B cell (primary cell): ENCODE measurements at regions not wholly inside any gene's neighbourhood (a gene's known extent, or its start where the extent isn't known, plus 50 kb on each side); places are given as distances from the start of the nearest gene placed in this dataset.
"Not testable (repeated sequence)": the region's sequence is repeated elsewhere in the genome, so short reads cannot be mapped to it uniquely, and the experiment has no call there.

Experiments used
- ATAC-seq: fragments of 200-7000 bp; cut with Tn5 transposase; one replicate; pipeline ENCODE4 v1.10.0; 2021; ENCODE audit warnings: low read depth, mild to moderate bottlenecking, moderate number of reproducible peaks, moderate library complexity
- CTCF ChIA-PET: fragments of 350-600 bp; sonication (Branson Sonifier 250); formaldehyde crosslinking; loops from one replicate; lab custom pipeline; 2021; ENCODE audit warnings: antibody characterized with exemption, inconsistent platforms; lab: Charles Lee
- POLR2A ChIA-PET: fragments of 350-600 bp; sonication (Branson Sonifier 250); formaldehyde crosslinking; loops from one replicate; lab custom pipeline; 2021; ENCODE audit warnings: antibody characterized with exemption; lab: Charles Lee
- DNase-seq: peaks from one replicate; pipeline ENCODE4 v3.0.0; 2013
- H2AFZ ChIP-seq: 2 replicates; pipeline ENCODE4 v1.6.1; 2012; ENCODE audit warnings: mild to moderate bottlenecking, low read depth, low read length; ENCODE audit not compliant: insufficient read depth, poor library complexity, severe bottlenecking
- H3K27ac ChIP-seq, 2 donors: 1 replicate in 1 of 2; 2 replicates in 1 of 2; pipeline ENCODE4 v1.5.1; 2012 to 2013; ENCODE audit warnings: low read length in 2 of 2, mild to moderate bottlenecking in 2 of 2, moderate library complexity in 1 of 2
- H3K27me3 ChIP-seq, 4 experiments: fragments of 200-600 bp in 1 of 4; sonication (generic) in 1 of 4; replicated peaks in 1 of 4; 1 replicate in 2 of 4; 2 replicates in 2 of 4; pipeline versions ENCODE4 v1.6.1 to v1.7.0; 2013 to 2016; ENCODE audit warnings: low read length in 3 of 4, mild to moderate bottlenecking in 2 of 4, mixed read lengths in 1 of 4, moderate library complexity in 1 of 4; ENCODE audit not compliant: insufficient read depth in 4 of 4, control insufficient read depth in 3 of 4; ENCODE audit errors: control extremely low read depth in 1 of 4
- H3K36me3 ChIP-seq, 2 experiments: replicated peaks in 1 of 2; 1 replicate in 1 of 2; 2 replicates in 1 of 2; pipeline versions ENCODE4 v1.6.1 to v1.7.1; 2013; ENCODE audit warnings: low read length in 1 of 2; ENCODE audit not compliant: insufficient read depth in 2 of 2, control insufficient read depth in 1 of 2; ENCODE audit errors: control extremely low read depth in 1 of 2, extremely low read depth in 1 of 2
- H3K4me1 ChIP-seq, 2 donors: fragments of 200-600 bp in 1 of 2; sonication (generic) in 1 of 2; 1 replicate in 1 of 2; 2 replicates in 1 of 2; pipeline versions ENCODE4 v1.5.1 to v1.6.1; 2013 to 2017; ENCODE audit warnings: low read length in 2 of 2; ENCODE audit not compliant: control insufficient read depth in 2 of 2, insufficient read depth in 2 of 2
- H3K4me2 ChIP-seq: replicated peaks from 2 replicates; pipeline ENCODE3; 2012; ENCODE audit warnings: mild to moderate bottlenecking, low read depth, low read length; ENCODE audit not compliant: poor library complexity, severe bottlenecking
- H3K4me3 ChIP-seq, 5 experiments: fragments of 200-600 bp in 1 of 5; sonication (generic) in 1 of 5; 1 replicate in 3 of 5; 2 replicates in 2 of 5; pipeline versions ENCODE4 v1.5.1 to v1.7.0; 2011 to 2016; ENCODE audit warnings: low read length in 4 of 5, mild to moderate bottlenecking in 4 of 5, low read depth in 2 of 5, control low read depth in 1 of 5, moderate library complexity in 1 of 5; ENCODE audit not compliant: insufficient read depth in 1 of 5; ENCODE audit errors: control extremely low read depth in 1 of 5, extremely low read depth in 1 of 5
- H3K79me2 ChIP-seq: fragments of 200-600 bp; sonication (generic); one replicate; pipeline ENCODE4 v1.6.0; 2016; ENCODE audit warnings: low read length; ENCODE audit not compliant: control insufficient read depth, insufficient read depth
- H3K9ac ChIP-seq: fragments of 200-600 bp; sonication (generic); 2 replicates; pipeline ENCODE4 v1.6.1; 2017; ENCODE audit warnings: mild to moderate bottlenecking, low read length, moderate library complexity
- H3K9me3 ChIP-seq, 3 donors: one replicate each; pipeline versions ENCODE4 v1.6.1 to v1.7.1; 2013; ENCODE audit warnings: low read length in 2 of 3; ENCODE audit not compliant: control insufficient read depth in 2 of 3, insufficient read depth in 1 of 3; ENCODE audit errors: control extremely low read depth in 1 of 3
- H4K20me1 ChIP-seq: 2 replicates; pipeline ENCODE4 v1.6.0; 2012; ENCODE audit warnings: mild to moderate bottlenecking, low read length; ENCODE audit not compliant: insufficient read depth, control insufficient read depth, poor library complexity, severe bottlenecking
- H3K27ac Mint-ChIP-seq: one replicate; pipeline ENCODE4 v1.8.0; 2021; ENCODE audit warnings: mixed read lengths
- H3K27me3 Mint-ChIP-seq: one replicate; pipeline ENCODE4 v1.8.0; 2021; ENCODE audit warnings: mixed read lengths
- H3K4me1 Mint-ChIP-seq: one replicate; pipeline ENCODE4 v1.8.0; 2021; ENCODE audit warnings: mixed read lengths
- H3K4me3 Mint-ChIP-seq: one replicate; pipeline ENCODE4 v1.8.0; 2021; ENCODE audit warnings: mixed read lengths
- H3K9me3 Mint-ChIP-seq: one replicate; pipeline ENCODE4 v1.8.0; 2022; ENCODE audit warnings: mixed read lengths; ENCODE audit not compliant: insufficient read depth
- EZH2 ChIP-seq: IDR thresholded peaks from 2 replicates; pipeline ENCODE4 v1.6.1; 2012; ENCODE audit warnings: borderline replicate concordance, low read depth, mild to moderate bottlenecking, moderate library complexity, low read length; ENCODE audit not compliant: insufficient read depth, poor library complexity, severe bottlenecking
- WGBS: methylation state at CpG from one replicate; pipeline ENCODE4 v1.1.5; 2013; ENCODE audit warnings: missing lambda C conversion rate; ENCODE audit not compliant: insufficient coverage; 5-methylcytosine and 5-hydroxymethylcytosine counted together
- intact Hi-C: fragments of 100-400 bp; cut with micrococcal nuclease; formaldehyde crosslinking; loops from one replicate; pipeline ENCODE4 v1.10.0; 2022
- TF ChIP-seq, protein P1 (sequence below): fragments of 200-600 bp; IDR thresholded peaks from one replicate; pipeline ENCODE4 v1.8.0; 2022; ENCODE audit warnings: antibody characterized with exemption, mild to moderate bottlenecking

DNA sequence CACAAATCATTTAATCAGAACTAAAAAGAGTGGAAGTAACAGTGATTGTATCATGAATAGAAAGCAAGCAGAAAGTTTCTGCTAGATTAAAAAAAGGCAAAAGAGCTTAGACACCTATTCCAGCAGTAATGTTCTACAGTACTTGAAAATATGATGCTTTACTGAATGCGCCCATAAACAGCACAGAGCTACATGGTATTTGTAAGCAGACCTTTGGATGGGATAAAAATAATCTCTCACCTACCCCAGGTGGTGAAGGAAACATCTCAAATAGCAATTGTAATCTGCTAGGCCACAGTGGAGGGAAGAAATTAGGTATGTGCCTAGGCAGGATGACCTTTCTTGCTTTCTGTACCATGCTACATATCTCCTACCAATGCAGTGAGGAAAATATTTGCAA lies 280.9 kb upstream of the PRKX start:
- H2AFZ ChIP-seq, result no peak overlapping the region
- no peak overlapping the region for H3K27ac Mint-ChIP-seq
- ChIA-PET POLR2A (no interaction called here), CTCF (no interaction called here)
- no peak overlapping the region for H3K27ac ChIP-seq
- intact Hi-C loops, result no loop called here
- DNase-seq, result no peak
- no peak overlapping the region for H3K4me3 ChIP-seq
- H4K20me1 ChIP-seq, result no peaks in the 10 kb centered on the region
- no peaks in the 10 kb centered on the region for H3K36me3 ChIP-seq
- no CpG with 5 or more reads among the region's 1 CpG for WGBS
- H3K4me3 Mint-ChIP-seq, result no peak overlapping the region
- H3K27me3 Mint-ChIP-seq, result no peaks in the 10 kb centered on the region
- TF ChIP-seq, protein P1, sequence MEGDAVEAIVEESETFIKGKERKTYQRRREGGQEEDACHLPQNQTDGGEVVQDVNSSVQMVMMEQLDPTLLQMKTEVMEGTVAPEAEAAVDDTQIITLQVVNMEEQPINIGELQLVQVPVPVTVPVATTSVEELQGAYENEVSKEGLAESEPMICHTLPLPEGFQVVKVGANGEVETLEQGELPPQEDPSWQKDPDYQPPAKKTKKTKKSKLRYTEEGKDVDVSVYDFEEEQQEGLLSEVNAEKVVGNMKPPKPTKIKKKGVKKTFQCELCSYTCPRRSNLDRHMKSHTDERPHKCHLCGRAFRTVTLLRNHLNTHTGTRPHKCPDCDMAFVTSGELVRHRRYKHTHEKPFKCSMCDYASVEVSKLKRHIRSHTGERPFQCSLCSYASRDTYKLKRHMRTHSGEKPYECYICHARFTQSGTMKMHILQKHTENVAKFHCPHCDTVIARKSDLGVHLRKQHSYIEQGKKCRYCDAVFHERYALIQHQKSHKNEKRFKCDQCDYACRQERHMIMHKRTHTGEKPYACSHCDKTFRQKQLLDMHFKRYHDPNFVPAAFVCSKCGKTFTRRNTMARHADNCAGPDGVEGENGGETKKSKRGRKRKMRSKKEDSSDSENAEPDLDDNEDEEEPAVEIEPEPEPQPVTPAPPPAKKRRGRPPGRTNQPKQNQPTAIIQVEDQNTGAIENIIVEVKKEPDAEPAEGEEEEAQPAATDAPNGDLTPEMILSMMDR, result no peak
- no peak for TF ChIP-seq EZH2
- no peaks in the 10 kb centered on the region for H3K4me1 Mint-ChIP-seq
- no peak for ATAC-seq
- no peaks in the 10 kb centered on the region for H3K9me3 Mint-ChIP-seq
- no peaks in the 10 kb centered on the region for H3K9me3 ChIP-seq
- no peak overlapping the region for H3K9ac ChIP-seq
- H3K27me3 ChIP-seq, result no peaks in the 10 kb centered on the region
- H3K4me2 ChIP-seq, result no peak overlapping the region
- no peaks in the 10 kb centered on the region for H3K4me1 ChIP-seq
- H3K79me2 ChIP-seq, result no peaks in the 10 kb centered on the region

DNA sequence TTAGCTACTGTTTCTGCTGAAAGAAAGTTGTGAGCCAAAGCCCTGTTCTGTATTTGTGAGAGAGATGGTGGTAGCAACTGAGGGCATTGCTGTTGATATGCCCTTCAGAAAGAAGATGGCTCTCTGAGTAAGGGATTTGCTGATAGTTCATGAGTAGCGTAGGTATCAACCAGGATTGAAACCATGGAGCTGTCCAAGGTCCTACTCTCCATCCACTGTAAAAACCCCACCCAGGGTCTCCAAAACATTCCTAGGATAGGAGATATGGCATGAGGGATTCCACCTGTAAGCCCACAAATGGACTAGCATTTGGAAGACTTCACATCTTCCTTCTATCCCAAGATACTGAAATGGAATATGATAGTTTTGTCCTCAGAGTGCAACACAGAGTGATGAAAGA lies 277.1 kb upstream of the PRKX start:
- no peak for ATAC-seq
- no CpG with 5 or more reads among the region's 1 CpG for WGBS

DNA sequence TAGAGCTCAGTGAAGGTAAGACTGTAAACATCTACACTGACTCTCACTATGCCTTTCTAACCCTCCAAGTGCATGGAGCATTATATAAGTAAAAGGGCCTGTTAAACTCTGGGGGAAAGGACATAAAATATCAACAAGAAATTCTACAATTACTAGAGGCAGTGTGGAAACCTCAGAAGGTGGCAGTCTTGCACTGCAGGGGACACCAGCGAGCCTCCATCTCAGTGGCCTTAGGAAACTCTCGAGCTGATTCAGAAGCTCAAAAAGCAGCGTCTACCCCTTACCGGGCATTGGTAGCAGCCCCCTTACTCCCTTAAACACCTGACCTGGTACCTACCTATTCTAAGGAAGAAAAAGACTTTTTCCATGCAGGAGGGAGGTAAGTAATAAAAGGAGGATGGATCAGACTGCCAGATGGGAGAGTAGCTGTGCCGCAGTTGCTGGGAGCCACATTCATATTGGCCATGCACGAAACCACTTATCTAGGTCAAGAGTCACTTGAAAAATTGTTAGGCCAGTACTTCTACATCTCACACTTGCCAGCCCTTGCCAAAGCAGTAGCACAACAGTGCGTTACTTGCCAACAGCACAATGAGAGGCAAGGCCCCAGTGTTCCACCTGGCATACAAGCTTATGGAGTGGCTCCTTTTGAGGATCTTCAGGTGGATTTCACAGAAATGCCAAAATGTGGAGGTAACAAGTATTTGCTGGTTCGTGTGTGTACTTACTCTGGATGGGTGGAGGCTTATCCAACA lies 258.8 kb upstream of the PRKX start:
- H3K9me3 Mint-ChIP-seq, H3K4me3 Mint-ChIP-seq: not testable (repeated sequence)
- no CpG with 5 or more reads among the region's 8 CpGs for WGBS

More for the DNA sequence above, 277.1 kb upstream of the PRKX start:
- Mint-ChIP-seq H3K27me3 (no peaks in the 10 kb centered on the region), H3K4me3 (no peak overlapping the region), H3K27ac (no peak overlapping the region), H3K4me1 (no peaks in the 10 kb centered on the region), H3K9me3 (no peaks in the 10 kb centered on the region)
- no peak overlapping the region for H3K9ac ChIP-seq
- H3K27ac ChIP-seq, result no peak overlapping the region
- H3K27me3 ChIP-seq, result no peaks in the 10 kb centered on the region
- no peaks in the 10 kb centered on the region for H4K20me1 ChIP-seq
- no peaks in the 10 kb centered on the region for H3K4me1 ChIP-seq
- no peak for DNase-seq
- no peak overlapping the region for H3K4me3 ChIP-seq
- intact Hi-C loops, result no loop called here
- no peaks in the 10 kb centered on the region for H3K9me3 ChIP-seq
- no peak overlapping the region for H2AFZ ChIP-seq
- no peaks in the 10 kb centered on the region for H3K36me3 ChIP-seq
- no peak overlapping the region for H3K4me2 ChIP-seq
- H3K79me2 ChIP-seq, result no peaks in the 10 kb centered on the region
- POLR2A ChIA-PET, result no interaction called here
- no peak for TF ChIP-seq EZH2
- TF ChIP-seq, protein P1, result no peak
- CTCF ChIA-PET, result no interaction called here

More for the DNA sequence above, 258.8 kb upstream of the PRKX start:
- H4K20me1 ChIP-seq, H3K4me3 ChIP-seq, intact Hi-C loops, H3K27me3 ChIP-seq, H3K36me3 ChIP-seq, DNase-seq, POLR2A ChIA-PET, CTCF ChIA-PET, H3K4me1 Mint-ChIP-seq, H3K4me1 ChIP-seq, H3K9ac ChIP-seq, H3K79me2 ChIP-seq, H3K4me2 ChIP-seq, H3K9me3 ChIP-seq, H3K27ac ChIP-seq, H2AFZ ChIP-seq, ATAC-seq, H3K27ac Mint-ChIP-seq, H3K27me3 Mint-ChIP-seq: not testable (repeated sequence)
